Liver (tissue), 8 donors: ENCODE measurements at regions not wholly inside any gene's neighbourhood (a gene's known extent, or its start where the extent isn't known, plus 50 kb on each side); places are given as distances from the start of the nearest gene placed in this dataset.

Experiments used
- DNase-seq: peaks from one replicate; pipeline ENCODE4 v3.0.0-alpha.2; 2017; ENCODE audit warnings: low spot score
- H3K27ac ChIP-seq, 2 donors: one replicate each; pipeline ENCODE4 v1.7.0; 2013; ENCODE audit warnings: inconsistent platforms in 2 of 2, low read length in 2 of 2, control low read depth in 1 of 2, low read depth in 1 of 2, mild to moderate bottlenecking in 1 of 2
- H3K27me3 ChIP-seq, 4 donors: one replicate each; pipeline versions ENCODE4 v1.6.1 to v1.7.0; 2013; ENCODE audit warnings: low read length in 3 of 4, inconsistent platforms in 1 of 4, mild to moderate bottlenecking in 1 of 4, moderate library complexity in 1 of 4; ENCODE audit not compliant: control insufficient read depth in 4 of 4, insufficient read depth in 4 of 4
- H3K36me3 ChIP-seq, 4 donors: one replicate each; pipeline versions ENCODE4 v1.6.1 to v1.7.0; 2013; ENCODE audit warnings: low read length in 3 of 4, mild to moderate bottlenecking in 3 of 4, low read depth in 1 of 4, moderate library complexity in 1 of 4; ENCODE audit not compliant: control insufficient read depth in 4 of 4, insufficient read depth in 3 of 4
- H3K4me1 ChIP-seq, 4 donors: one replicate each; pipeline versions ENCODE4 v1.6.1 to v1.7.0; 2013; ENCODE audit warnings: low read length in 3 of 4, mild to moderate bottlenecking in 3 of 4, moderate library complexity in 1 of 4; ENCODE audit not compliant: control insufficient read depth in 4 of 4, insufficient read depth in 4 of 4
- H3K4me3 ChIP-seq, 3 donors: one replicate each; pipeline versions ENCODE4 v1.6.1 to v1.7.0; 2013; ENCODE audit warnings: low read length in 3 of 3, control low read depth in 1 of 3, low read depth in 1 of 3, mild to moderate bottlenecking in 1 of 3
- H3K9ac ChIP-seq, 2 donors: one replicate each; pipeline ENCODE4 v1.7.0; 2013; ENCODE audit warnings: low read length in 2 of 2, mild to moderate bottlenecking in 2 of 2, moderate library complexity in 2 of 2, control low read depth in 1 of 2, low read depth in 1 of 2
- H3K9me3 ChIP-seq, 4 donors: one replicate each; pipeline versions ENCODE4 v1.6.1 to v1.7.0; 2013; ENCODE audit warnings: low read length in 3 of 4; ENCODE audit not compliant: control insufficient read depth in 4 of 4
- ATF3 ChIP-seq: IDR thresholded peaks from 2 replicates; pipeline ENCODE4 v1.6.1; 2016; ENCODE audit warnings: antibody characterized with exemption
- CTCF ChIP-seq: fragments of 150-350 bp; IDR thresholded peaks from 2 replicates; pipeline ENCODE4 v1.5.1; 2017; ENCODE audit warnings: improper control_type of control experiment, low read depth, low read length; ENCODE audit not compliant: missing input control
- EGR1 ChIP-seq, 2 donors: IDR thresholded peaks; 2 replicates each; pipeline ENCODE4 v1.6.1; 2016 to 2018; ENCODE audit warnings: antibody characterized with exemption in 2 of 2, low read depth in 2 of 2
- FOXA1 ChIP-seq: IDR thresholded peaks from 2 replicates; pipeline ENCODE4 v1.6.1; 2016; ENCODE audit warnings: antibody characterized with exemption
- FOXA2 ChIP-seq: IDR thresholded peaks from 2 replicates; pipeline ENCODE4 v1.6.1; 2016; ENCODE audit warnings: antibody characterized with exemption
- GABPA ChIP-seq, 2 donors: IDR thresholded peaks in 1 of 2; conservative IDR thresholded peaks in 1 of 2; 2 replicates each; pipeline ENCODE4 v1.6.1; 2016; ENCODE audit warnings: antibody characterized with exemption in 2 of 2, mild to moderate bottlenecking in 1 of 2, moderate library complexity in 1 of 2
- HNF4A ChIP-seq, 2 donors: conservative IDR thresholded peaks; 2 replicates each; pipeline ENCODE4 v1.6.1; 2016; ENCODE audit warnings: antibody characterized with exemption in 2 of 2, mild to moderate bottlenecking in 2 of 2
- HNF4G ChIP-seq: IDR thresholded peaks from 2 replicates; pipeline ENCODE4 v1.6.1; 2016; ENCODE audit warnings: antibody characterized with exemption
- MAX ChIP-seq: IDR thresholded peaks from 2 replicates; pipeline ENCODE4 v1.6.1; 2016; ENCODE audit warnings: antibody characterized with exemption
- NR2F2 ChIP-seq: IDR thresholded peaks from 2 replicates; pipeline ENCODE4 v1.6.1; 2016; ENCODE audit warnings: antibody characterized with exemption
- RAD21 ChIP-seq, 2 donors: IDR thresholded peaks; 2 replicates each; pipeline ENCODE4 v1.6.1; 2016; ENCODE audit warnings: antibody characterized with exemption in 2 of 2, mild to moderate bottlenecking in 2 of 2
- REST ChIP-seq: IDR thresholded peaks from 2 replicates; pipeline ENCODE4 v1.6.1; 2016; ENCODE audit warnings: antibody characterized with exemption, mild to moderate bottlenecking
- RXRA ChIP-seq, 2 donors: IDR thresholded peaks; 2 replicates each; pipeline ENCODE4 v1.6.1; 2017 to 2018; ENCODE audit warnings: antibody characterized with exemption in 2 of 2, mild to moderate bottlenecking in 1 of 2
- SP1 ChIP-seq: IDR thresholded peaks from 2 replicates; pipeline ENCODE4 v1.6.1; 2018; ENCODE audit warnings: antibody characterized with exemption, mild to moderate bottlenecking
- TAF1 ChIP-seq: conservative IDR thresholded peaks from 2 replicates; pipeline ENCODE4 v1.6.1; 2016; ENCODE audit warnings: antibody characterized with exemption, mild to moderate bottlenecking
- YY1 ChIP-seq: IDR thresholded peaks from 2 replicates; pipeline ENCODE4 v1.6.1; 2016; ENCODE audit warnings: antibody characterized with exemption, mild to moderate bottlenecking
- ZBTB33 ChIP-seq: IDR thresholded peaks from 2 replicates; pipeline ENCODE4 v1.6.1; 2016; ENCODE audit warnings: antibody characterized with exemption
- WGBS: extraction: QIAGEN DNeasy Blood & Tissue Kit; methylation state at CpG from one replicate; pipeline ENCODE4 v1.1.7; 2013; 5-methylcytosine and 5-hydroxymethylcytosine counted together
- donor health status: healthy.
- donor health status: healthy.
- donor health status: healthy.
- donor health status: healthy.
- donor health status: healthy.

GRCh38 chr5:158484150-158484549, 615.6 kb downstream of the EBF1 start:
- Histone ChIP-seq H3K4me3 (no peak overlapping the region), H3K4me1 (peaks cover 2 to 7% (median 6%) of the 10 kb centered on the region in 4 donors), H3K9ac (no peak overlapping the region), H3K27me3 (no peaks in the 10 kb centered on the region), H3K27ac (no peak overlapping the region), H3K9me3 (no peaks in the 10 kb centered on the region), H3K36me3 (no peaks in the 10 kb centered on the region)
- WGBS: 96% methylated on average over 1 of the region's 1 CpG
- TF ChIP-seq HNF4G (no peak), FOXA2 (no peak), NR2F2 (no peak), ZBTB33 (no peak), RAD21 (IDR thresholded peaks at IDR 0.05) (no peak), ATF3 (no peak), GABPA (IDR thresholded peaks at IDR 0.05 in 1 of 2, conservative IDR thresholded peaks at IDR 0.05 in 1 of 2) (no peak), YY1 (no peak), TAF1 (no peak)
- no peak for DNase-seq

GRCh38 chr5:158483281-158483860, 616.3 kb downstream of the EBF1 start:
- DNase-seq: no peak
- Histone ChIP-seq H3K27ac (no peak overlapping the region), H3K4me1 (peaks cover 2 to 7% (median 6%) of the 10 kb centered on the region in 4 donors), H3K9me3 (no peaks in the 10 kb centered on the region), H3K4me3 (no peak overlapping the region), H3K27me3 (no peaks in the 10 kb centered on the region), H3K9ac (no peak overlapping the region), H3K36me3 (no peaks in the 10 kb centered on the region)
- 65% methylated on average over 6 of the region's 6 CpGs for whole genome bisulfite sequencing
- TF ChIP-seq TAF1 (no peak), YY1 (no peak), MAX (no peak)

GRCh38 chr5:158482125-158482524, 617.6 kb downstream of the EBF1 start:
- WGBS: 82% methylated on average over 2 of the region's 2 CpGs
- no peaks in the 10 kb centered on the region for H3K27me3 ChIP-seq
- peaks cover 0 to 2% (median under 1%) of the 10 kb centered on the region in 4 donors for H3K4me1 ChIP-seq
- DNase-seq: no peak
- no peak for TF ChIP-seq YY1
- TF ChIP-seq TAF1: no peak
- no peak for TF ChIP-seq RXRA (IDR thresholded peaks at IDR 0.05)
- no peak for TF ChIP-seq EGR1 (IDR thresholded peaks at IDR 0.05; ENCODE audit: low read depth in 2 of 2)
- no peak for TF ChIP-seq SP1
- TF ChIP-seq FOXA1: no peak
- TF ChIP-seq HNF4A (conservative IDR thresholded peaks at IDR 0.05): no peak
- TF ChIP-seq REST: no peak
- no peak for TF ChIP-seq RAD21 (IDR thresholded peaks at IDR 0.05)
- no peak for TF ChIP-seq CTCF
- TF ChIP-seq GABPA (IDR thresholded peaks at IDR 0.05 in 1 of 2, conservative IDR thresholded peaks at IDR 0.05 in 1 of 2): no peak
- TF ChIP-seq NR2F2: no peak
- no peak for TF ChIP-seq MAX
- H3K9ac ChIP-seq: no peak overlapping the region
- H3K9me3 ChIP-seq: no peaks in the 10 kb centered on the region
- no peak overlapping the region for H3K4me3 ChIP-seq
- no peaks in the 10 kb centered on the region for H3K36me3 ChIP-seq
- H3K27ac ChIP-seq: no peak overlapping the region
